GM21737 (cell line): ENCODE measurements at regions not wholly inside any gene's neighbourhood (a gene's known extent, or its start where the extent isn't known, plus 50 kb on each side); places are given as distances from the start of the nearest gene placed in this dataset.

Experiments used
- ATAC-seq: cut with Tn5 transposase; IDR thresholded peaks from one replicate; pipeline ENCODE4 v1.9.1; 2021; ENCODE audit warnings: mild to moderate bottlenecking, moderate library complexity; ENCODE audit not compliant: unreplicated experiment

- no peak for ATAC-seq
Observed at GRCh38 chr14:38904959-38905358, 198.1 kb downstream of the SEC23A start.

- ATAC-seq, result no peak
Observed at GRCh38 chr14:38901791-38902190, 201.2 kb downstream of the SEC23A start.

GRCh38 chr14:38900887-38901286 lies 202.1 kb downstream of the SEC23A start:
- no peak for ATAC-seq

GRCh38 chr14:38887696-38888095 lies 215.3 kb downstream of the SEC23A start:
- no peak for ATAC-seq

- ATAC-seq, result no peak
Observed at GRCh38 chr14:38884109-38884508, 218.9 kb downstream of the SEC23A start.

- ATAC-seq, result no peak
Observed at GRCh38 chr14:38883127-38883526, 219.9 kb downstream of the SEC23A start.

- ATAC-seq, result no peak
Observed at GRCh38 chr14:38882533-38882932, 220.5 kb downstream of the SEC23A start.

GRCh38 chr14:38880643-38881524 lies 222.2 kb downstream of the SEC23A start:
- no peak for ATAC-seq

GRCh38 chr14:38877744-38878388 lies 225.2 kb downstream of the SEC23A start:
- no peak for ATAC-seq

GRCh38 chr14:38874721-38875120 lies 228.3 kb downstream of the SEC23A start:
- ATAC-seq, result no peak

- no peak for ATAC-seq
Observed at GRCh38 chr14:38873941-38874612, 229.0 kb downstream of the SEC23A start.

- ATAC-seq, result no peak
Observed at GRCh38 chr14:38870296-38870836, 232.7 kb downstream of the SEC23A start.

GRCh38 chr14:38868399-38869290 lies 234.4 kb downstream of the SEC23A start:
- ATAC-seq, result no peak

- ATAC-seq, result peak; percentile 93
Observed at GRCh38 chr14:38867561-38868150, 235.4 kb downstream of the SEC23A start.

- no peak for ATAC-seq
Observed at GRCh38 chr14:38866461-38866860, 236.6 kb downstream of the SEC23A start.

GRCh38 chr14:38862366-38862765 lies 240.7 kb downstream of the SEC23A start:
- no peak for ATAC-seq

GRCh38 chr14:38860530-38860929 lies 242.5 kb downstream of the SEC23A start:
- no peak for ATAC-seq

- no peak for ATAC-seq
Observed at GRCh38 chr14:38856798-38857197, 246.2 kb downstream of the SEC23A start.

- ATAC-seq, result no peak
Observed at GRCh38 chr14:38855513-38855912, 247.5 kb downstream of the SEC23A start.

- ATAC-seq, result no peak
Observed at GRCh38 chr14:38851111-38851510, 251.9 kb downstream of the SEC23A start.
